ENCODE measurements at regions not wholly inside any gene's neighbourhood (a gene's known extent, or its start where the extent isn't known, plus 50 kb on each side); places are given as distances from the start of the nearest gene placed in this dataset.

- 68 to 74% methylated on average over 2 of the region's 2 CpGs for WGBS, 2 donors
- intact Hi-C loops (cut with DNase I; ENCODE audit: low total_unique reads) = no loop called here
- no peak for DNase-seq (ENCODE audit: low spot score in 2 of 2)
- TF ChIP-seq CTCF (IDR thresholded peaks at IDR 0.05) (no peak), POLR2A (IDR thresholded peaks at IDR 0.05) (no peak)
- H3K4me3 ChIP-seq (ENCODE audit: low read depth, poor library complexity, severe bottlenecking) = no peak overlapping the region
Observed at GRCh38 chr9:82675605-82676004, 387.3 kb downstream of the RASEF start.

GRCh38 chr9:82677086-82677485 lies 385.9 kb downstream of the RASEF start:
- no peak overlapping the region for H3K4me3 ChIP-seq (ENCODE audit: low read depth, poor library complexity, severe bottlenecking)
- 63 to 72% methylated on average over 1 of the region's 1 CpG for WGBS, 2 donors
- TF ChIP-seq CTCF (IDR thresholded peaks at IDR 0.05) (no peak), POLR2A (IDR thresholded peaks at IDR 0.05) (no peak)
- DNase-seq (ENCODE audit: low spot score in 2 of 2) = no peak
- intact Hi-C loops (cut with DNase I; ENCODE audit: low total_unique reads) = no loop called here

GRCh38 chr9:82679472-82679871 lies 383.5 kb downstream of the RASEF start:
- no peak overlapping the region for H3K4me3 ChIP-seq (ENCODE audit: low read depth, poor library complexity, severe bottlenecking)
- intact Hi-C loops (cut with DNase I; ENCODE audit: low total_unique reads) = no loop called here
- no peak for TF ChIP-seq POLR2A (IDR thresholded peaks at IDR 0.05)
- TF ChIP-seq CTCF (IDR thresholded peaks at IDR 0.05) = no peak
- WGBS, 2 donors = 80 to 88% methylated on average over 2 of the region's 2 CpGs
- no peak for DNase-seq (ENCODE audit: low spot score in 2 of 2)

GRCh38 chr9:82680179-82680935 lies 382.6 kb downstream of the RASEF start:
- DNase-seq (ENCODE audit: low spot score in 2 of 2) = no peak
- 58 to 61% methylated on average over 13 of the region's 13 CpGs for WGBS, 2 donors
- intact Hi-C loops (cut with DNase I; ENCODE audit: low total_unique reads) = no loop called here
- no peak overlapping the region for H3K4me3 ChIP-seq (ENCODE audit: low read depth, poor library complexity, severe bottlenecking)
- TF ChIP-seq POLR2A (IDR thresholded peaks at IDR 0.05) = no peak
- no peak for TF ChIP-seq CTCF (IDR thresholded peaks at IDR 0.05)

- H3K4me3 ChIP-seq (ENCODE audit: low read depth, poor library complexity, severe bottlenecking) = no peak overlapping the region
- DNase-seq (ENCODE audit: low spot score in 2 of 2) = no peak
- intact Hi-C loops (cut with DNase I; ENCODE audit: low total_unique reads) = no loop called here
- TF ChIP-seq POLR2A (IDR thresholded peaks at IDR 0.05) (no peak), CTCF (IDR thresholded peaks at IDR 0.05) (no peak)
Observed at GRCh38 chr9:82681809-82682208, 381.1 kb downstream of the RASEF start.

GRCh38 chr9:82682431-82682830 lies 380.5 kb downstream of the RASEF start:
- no peak overlapping the region for H3K4me3 ChIP-seq (ENCODE audit: low read depth, poor library complexity, severe bottlenecking)
- TF ChIP-seq CTCF (IDR thresholded peaks at IDR 0.05) (no peak), POLR2A (IDR thresholded peaks at IDR 0.05) (no peak)
- 67 to 75% methylated on average over 2 of the region's 2 CpGs for WGBS, 2 donors
- no peak for DNase-seq (ENCODE audit: low spot score in 2 of 2)
- intact Hi-C loops (cut with DNase I; ENCODE audit: low total_unique reads) = no loop called here

All from lower leg skin (tissue), 4 donors.